AG04450 (cell line): ENCODE measurements at regions not wholly inside any gene's neighbourhood (a gene's known extent, or its start where the extent isn't known, plus 50 kb on each side); places are given as distances from the start of the nearest gene placed in this dataset.
A peak's percentile ranks its signal among the peaks of the same experiment; 100 is the strongest.

Experiments
- CTCF ChIA-PET: fragments of 300-600, 350-600 bp; formaldehyde crosslinking; extraction: SDS; loops from one replicate; lab custom pipeline; 2022; ENCODE audit warnings: antibody characterized with exemption, inconsistent platforms; lab: Charles Lee
- POLR2A ChIA-PET: fragments of 350-600 bp; formaldehyde crosslinking; extraction: SDS; loops from one replicate; lab custom pipeline; 2021; ENCODE audit warnings: antibody characterized with exemption, inconsistent platforms; lab: Yijun Ruan, JAX
- DNase-seq: peaks from one replicate; pipeline ENCODE4 v3.0.0-alpha.2; 2011; ENCODE audit warnings: low read depth, low spot score
- H3K27ac ChIP-seq: one replicate; pipeline ENCODE4 v1.5.1; 2012; ENCODE audit warnings: low read depth, low read length, control low read depth
- H3K27me3 ChIP-seq: one replicate; pipeline ENCODE4 v1.6.0; 2012; ENCODE audit warnings: low read length; ENCODE audit not compliant: control insufficient read depth, insufficient read depth
- H3K4me3 ChIP-seq: 2 replicates; pipeline ENCODE4 v1.5.1; 2011; ENCODE audit warnings: mild to moderate bottlenecking, low read depth, low read length, control low read depth
- H3K9me3 ChIP-seq: 2 replicates; pipeline ENCODE4 v1.5.1; 2012; ENCODE audit warnings: low read length; ENCODE audit not compliant: control insufficient read depth, insufficient read depth
- TF ChIP-seq, protein P1 (sequence below): IDR thresholded peaks from 2 replicates; pipeline ENCODE4 v1.5.1; 2011; ENCODE audit warnings: low read depth, low read length, control low read depth, inconsistent platforms

DNA sequence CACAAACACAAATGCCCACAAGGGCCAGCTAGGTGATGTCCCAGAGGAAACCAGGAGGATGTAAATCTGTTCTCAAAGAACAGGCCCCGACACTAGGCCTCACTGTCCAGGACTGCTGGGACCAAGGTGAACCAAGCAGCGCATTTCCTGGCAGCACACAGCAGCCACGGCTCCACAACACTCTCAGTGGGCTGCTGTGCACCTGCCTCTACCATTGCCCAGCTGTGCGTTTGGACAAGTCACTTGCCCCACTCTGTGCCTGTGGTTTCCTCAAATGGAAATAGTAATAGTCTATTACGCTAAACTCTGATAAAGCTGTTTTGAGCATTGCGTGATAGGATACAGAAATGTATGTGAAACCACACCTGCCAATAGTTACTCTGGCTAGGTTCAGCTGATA lies 544.5 kb downstream of the BNC2 start:
- TF ChIP-seq, protein P1, sequence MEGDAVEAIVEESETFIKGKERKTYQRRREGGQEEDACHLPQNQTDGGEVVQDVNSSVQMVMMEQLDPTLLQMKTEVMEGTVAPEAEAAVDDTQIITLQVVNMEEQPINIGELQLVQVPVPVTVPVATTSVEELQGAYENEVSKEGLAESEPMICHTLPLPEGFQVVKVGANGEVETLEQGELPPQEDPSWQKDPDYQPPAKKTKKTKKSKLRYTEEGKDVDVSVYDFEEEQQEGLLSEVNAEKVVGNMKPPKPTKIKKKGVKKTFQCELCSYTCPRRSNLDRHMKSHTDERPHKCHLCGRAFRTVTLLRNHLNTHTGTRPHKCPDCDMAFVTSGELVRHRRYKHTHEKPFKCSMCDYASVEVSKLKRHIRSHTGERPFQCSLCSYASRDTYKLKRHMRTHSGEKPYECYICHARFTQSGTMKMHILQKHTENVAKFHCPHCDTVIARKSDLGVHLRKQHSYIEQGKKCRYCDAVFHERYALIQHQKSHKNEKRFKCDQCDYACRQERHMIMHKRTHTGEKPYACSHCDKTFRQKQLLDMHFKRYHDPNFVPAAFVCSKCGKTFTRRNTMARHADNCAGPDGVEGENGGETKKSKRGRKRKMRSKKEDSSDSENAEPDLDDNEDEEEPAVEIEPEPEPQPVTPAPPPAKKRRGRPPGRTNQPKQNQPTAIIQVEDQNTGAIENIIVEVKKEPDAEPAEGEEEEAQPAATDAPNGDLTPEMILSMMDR = no peak
- Histone ChIP-seq H3K27ac (no peak overlapping the region), H3K9me3 (peaks cover 6% of the 10 kb centered on the region; the same call in 1 of the 2 replicates), H3K27me3 (no peaks in the 10 kb centered on the region), H3K4me3 (no peak overlapping the region)
- POLR2A ChIA-PET = no interaction called here
- no peak for DNase-seq
- CTCF ChIA-PET = no interaction called here

DNA sequence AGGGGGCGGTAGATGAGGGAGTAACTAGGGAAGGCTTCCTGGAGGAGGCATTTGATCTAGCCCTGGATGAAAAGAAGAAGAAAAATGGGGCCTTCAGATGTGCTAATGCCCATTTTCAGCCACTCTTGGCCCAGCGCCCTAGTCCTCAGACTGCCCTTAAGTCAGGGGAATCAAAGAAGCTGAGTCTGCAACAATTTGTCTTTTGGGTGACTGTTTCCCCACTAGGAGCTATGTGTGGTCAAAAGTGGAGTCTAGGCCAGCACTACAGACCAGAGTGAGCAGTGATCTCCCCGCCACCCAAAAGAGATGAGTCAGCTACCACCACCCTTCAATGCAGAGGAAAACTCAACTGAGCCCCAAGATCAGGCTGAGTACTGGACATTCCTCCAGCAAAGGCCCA lies 542.1 kb downstream of the BNC2 start:
- no peak for DNase-seq
- Histone ChIP-seq H3K27me3 (no peaks in the 10 kb centered on the region), H3K27ac (no peak overlapping the region), H3K9me3 (no peaks in the 10 kb centered on the region; the same call in 1 of the 2 replicates), H3K4me3 (no peak overlapping the region)
- POLR2A ChIA-PET = no interaction called here
- CTCF ChIA-PET = interaction anchor here (0.5 kb wide), 1 partner anchor 183 kb away, joined by 3 read pairs; no protein-coding TSS in a partner anchor
- TF ChIP-seq, protein P1 = no peak

DNA sequence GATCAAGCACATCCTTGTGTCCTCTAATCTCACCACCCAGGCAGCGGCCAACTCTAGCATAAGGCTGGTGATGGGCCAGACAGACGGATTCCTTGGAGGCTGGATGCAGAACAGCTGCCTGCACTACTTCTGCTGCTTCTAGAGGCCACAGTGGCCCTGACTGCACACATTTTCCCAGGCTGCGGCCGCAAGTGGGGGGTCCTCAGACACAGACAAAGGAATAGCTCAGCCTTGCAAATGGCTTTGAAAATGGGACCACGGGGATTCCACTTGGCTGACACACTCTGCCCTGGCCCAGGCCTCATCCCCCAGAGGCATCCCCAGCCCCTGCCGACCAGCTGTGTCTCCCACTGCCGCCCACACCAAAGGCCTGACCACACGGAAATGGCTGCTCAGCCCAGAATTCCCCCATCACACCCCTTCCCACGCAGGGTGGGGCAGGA lies 540.8 kb downstream of the BNC2 start:
- TF ChIP-seq, protein P1 = no peak
- ChIA-PET CTCF (no interaction called here), POLR2A (interaction anchor here (0.5 to 1.6 kb wide), 2 partner anchors 116 to 373 kb away, joined by 3 to 5 read pairs; no protein-coding TSS in a partner anchor)
- H3K27me3 ChIP-seq = no peaks in the 10 kb centered on the region
- no peak overlapping the region for H3K27ac ChIP-seq
- DNase-seq = no peak
- H3K4me3 ChIP-seq = no peak overlapping the region
- H3K9me3 ChIP-seq = no peaks in the 10 kb centered on the region

DNA sequence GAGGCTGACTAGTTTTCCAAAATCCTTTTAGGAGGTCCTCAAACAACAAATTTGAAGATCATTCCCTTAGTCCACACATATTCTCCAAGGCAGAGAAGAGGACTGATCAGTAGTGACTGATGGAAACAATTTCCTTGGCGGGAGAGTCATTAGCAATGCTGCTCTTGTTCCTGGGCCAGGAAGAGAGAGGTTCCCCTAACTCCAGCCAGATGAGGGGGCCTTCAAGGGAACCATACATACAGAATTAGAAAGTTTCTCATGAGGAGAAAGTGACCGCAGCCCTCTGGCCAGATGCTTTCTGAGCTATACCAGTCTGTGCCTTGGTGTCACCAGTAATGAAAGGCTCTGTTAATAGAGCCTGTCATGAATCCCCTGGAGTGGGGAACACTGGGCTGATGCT lies 539.4 kb downstream of the BNC2 start:
- POLR2A ChIA-PET = no interaction called here
- TF ChIP-seq, protein P1 = no peak
- Histone ChIP-seq H3K4me3 (no peak overlapping the region), H3K9me3 (no peaks in the 10 kb centered on the region), H3K27me3 (no peaks in the 10 kb centered on the region), H3K27ac (no peak overlapping the region)
- CTCF ChIA-PET = no interaction called here
- DNase-seq = no peak

DNA sequence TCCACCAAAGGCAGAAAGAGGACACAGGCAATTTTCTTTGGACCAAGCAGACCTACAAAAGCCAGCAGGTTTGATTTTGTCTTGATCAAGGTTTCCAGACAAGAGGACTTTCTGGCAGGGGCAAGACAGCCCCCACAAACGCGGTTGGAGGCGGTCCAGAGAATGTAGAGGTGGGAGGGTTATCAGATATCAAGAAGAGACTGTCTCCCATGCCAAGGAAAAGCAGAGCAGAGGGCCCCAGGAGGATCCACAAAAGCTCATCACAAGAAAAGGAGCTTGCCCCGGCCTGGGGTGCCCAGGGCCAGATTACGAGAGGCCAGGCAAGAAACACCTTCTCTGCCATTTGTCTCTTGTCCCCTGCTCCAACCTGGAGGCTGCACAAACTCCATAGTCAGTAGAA lies 538.9 kb downstream of the BNC2 start:
- no peaks in the 10 kb centered on the region for H3K9me3 ChIP-seq
- ChIA-PET POLR2A (no interaction called here), CTCF (no interaction called here)
- no peak overlapping the region for H3K4me3 ChIP-seq
- H3K27me3 ChIP-seq = no peaks in the 10 kb centered on the region
- TF ChIP-seq, protein P1 = no peak
- DNase-seq = no peak
- H3K27ac ChIP-seq = peak overlapping the region; percentile 2
